ENCODE measurements at regions not wholly inside any gene's neighbourhood (a gene's known extent, or its start where the extent isn't known, plus 50 kb on each side); places are given as distances from the start of the nearest gene placed in this dataset.
"Not testable (repeated sequence)": the region's sequence is repeated elsewhere in the genome, so short reads cannot be mapped to it uniquely, and the experiment has no call there.

DNA sequence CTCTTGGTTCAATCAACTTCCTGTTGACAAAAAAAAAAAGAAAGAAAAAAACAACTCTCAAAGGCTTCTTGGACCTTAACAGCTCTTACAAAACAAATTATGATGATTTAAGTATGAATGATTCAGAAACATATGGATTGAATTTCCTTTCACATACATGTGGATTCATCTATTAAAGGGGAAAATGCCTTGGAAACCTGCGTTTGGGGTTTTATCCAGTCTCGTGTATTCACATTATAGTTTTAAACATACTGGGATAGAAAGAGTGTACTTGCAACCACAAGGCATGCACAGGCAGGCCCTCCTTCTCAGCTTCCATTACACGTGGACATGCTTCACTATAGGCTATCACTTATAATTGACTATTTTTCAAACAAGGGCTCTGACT lies 286.7 kb downstream of the INHBA start:
- DNase-seq = no peak

DNA sequence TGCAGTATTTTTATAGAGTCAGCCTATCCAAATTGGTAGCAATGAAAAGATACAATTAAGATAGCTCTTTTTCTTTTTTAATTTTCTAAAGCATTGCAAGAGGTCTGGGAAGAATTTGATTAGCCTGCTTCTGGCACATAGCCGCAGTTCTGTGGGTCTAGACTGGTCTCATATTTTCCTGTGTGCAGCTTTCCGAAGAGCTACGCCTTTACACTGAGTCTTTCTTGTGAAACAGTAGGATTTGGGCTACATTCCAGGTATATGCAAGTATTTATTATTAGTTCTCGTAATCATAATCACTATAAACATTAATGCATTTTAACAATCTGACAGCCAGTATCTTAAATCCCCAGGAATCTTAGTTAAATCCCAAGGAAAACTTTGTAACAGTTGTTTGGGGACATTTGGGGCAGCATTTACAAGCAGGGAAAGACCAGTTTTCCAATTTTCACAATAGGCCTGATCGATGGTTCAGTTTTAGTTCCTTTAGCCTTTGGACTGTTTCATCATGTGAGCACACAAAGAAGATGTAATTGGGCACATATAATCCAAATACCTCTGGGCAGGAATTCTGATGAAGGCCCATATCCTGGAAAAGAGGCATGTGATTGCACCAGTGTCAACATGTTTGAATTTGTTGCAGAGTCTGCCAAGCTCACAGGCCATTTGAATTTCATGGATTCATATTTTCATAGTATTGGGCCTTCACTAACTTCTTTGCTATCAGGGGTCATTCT lies 287.3 kb downstream of the INHBA start:
- DNase-seq = no peak

DNA sequence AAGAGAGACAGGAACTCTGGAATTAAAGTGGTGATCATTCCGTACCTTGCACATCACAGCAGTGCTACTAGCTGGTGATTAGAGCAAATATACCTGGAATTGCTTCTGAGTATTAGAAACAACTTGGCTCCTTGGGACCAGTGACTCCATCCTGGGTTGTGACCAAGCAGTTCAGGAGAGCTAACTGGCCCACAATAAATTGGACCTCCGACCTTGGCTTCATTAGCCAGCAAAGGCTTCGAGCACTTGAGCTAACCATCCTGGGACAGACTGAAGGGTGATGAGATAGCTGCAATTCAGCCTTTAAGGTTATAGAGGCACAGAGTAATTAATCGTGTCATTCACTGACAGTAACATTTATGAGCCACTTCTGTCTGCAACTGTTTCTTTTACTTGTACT lies 287.8 kb downstream of the INHBA start:
- DNase-seq = no peak

DNA sequence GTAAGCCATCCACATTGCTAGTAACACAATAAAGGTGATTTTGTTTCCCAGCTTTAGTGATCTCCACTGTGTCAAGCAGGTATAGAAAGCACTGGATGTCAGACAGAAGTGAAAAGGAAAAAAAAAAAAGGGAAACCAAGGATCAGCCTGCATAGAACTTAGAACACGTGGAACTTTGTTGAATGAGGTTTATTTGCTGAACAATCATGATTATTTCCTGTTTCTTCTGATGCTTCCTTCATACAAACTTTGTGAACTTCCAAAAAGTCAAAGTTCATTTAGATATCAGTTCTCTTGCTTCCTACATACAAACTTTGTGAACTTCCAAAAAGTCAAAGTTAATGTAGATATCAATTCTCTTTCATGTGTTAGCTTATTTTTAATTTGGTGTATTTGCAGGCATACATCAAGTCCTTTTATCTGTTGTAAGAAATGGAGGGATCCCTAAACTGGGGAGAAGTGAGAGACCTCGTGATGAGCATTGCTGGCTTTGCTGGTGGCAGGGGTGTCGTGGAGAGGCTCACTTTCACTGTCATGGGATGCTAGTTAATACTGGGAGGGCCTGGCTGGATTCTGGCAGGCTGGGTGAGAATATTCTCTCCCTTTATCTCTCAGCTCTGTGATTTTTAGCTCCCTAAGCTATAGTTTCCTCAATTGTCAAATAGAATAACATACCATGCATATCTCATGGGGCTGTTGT lies 298.4 kb downstream of the INHBA start:
- DNase-seq = no peak

DNA sequence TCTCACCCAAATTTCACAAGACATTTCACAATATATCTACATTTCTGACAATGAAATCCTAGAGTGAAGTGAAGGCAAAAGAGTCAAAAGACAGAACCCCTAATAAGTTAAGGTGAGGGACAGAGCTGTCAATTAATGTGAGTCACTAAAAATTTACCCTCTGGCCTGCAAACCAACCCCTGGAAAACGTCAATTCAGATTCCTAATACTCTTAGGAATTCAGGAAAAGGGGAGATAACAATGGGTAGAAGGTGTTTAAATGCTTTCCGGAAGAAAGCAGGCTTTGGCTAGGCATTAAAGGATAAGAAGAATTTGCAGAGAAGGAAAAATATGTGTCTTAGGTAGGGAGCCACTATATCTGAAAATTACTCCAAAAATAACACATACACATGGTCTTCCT lies 299.6 kb downstream of the INHBA start:
- no peak for DNase-seq

DNA sequence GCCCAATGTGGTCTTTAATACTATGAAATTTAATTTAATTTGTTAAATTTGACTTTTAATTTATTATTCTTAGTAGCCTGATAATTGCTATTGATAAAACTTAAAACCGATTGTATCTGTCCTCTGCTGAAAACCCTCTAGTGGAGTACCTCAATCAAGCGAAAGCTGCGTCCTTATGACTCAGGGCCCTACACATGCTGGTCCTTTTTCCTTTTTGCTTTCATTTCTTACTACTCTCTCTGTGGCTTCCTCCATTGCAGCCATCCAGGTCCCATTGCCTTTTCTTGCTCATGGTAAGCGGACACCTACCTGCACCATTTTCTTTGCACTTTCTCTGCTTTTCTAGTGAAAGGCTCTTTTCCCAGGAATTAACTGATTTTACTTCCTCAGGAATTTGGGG lies 301.1 kb downstream of the INHBA start:
- DNase-seq = no peak

DNA sequence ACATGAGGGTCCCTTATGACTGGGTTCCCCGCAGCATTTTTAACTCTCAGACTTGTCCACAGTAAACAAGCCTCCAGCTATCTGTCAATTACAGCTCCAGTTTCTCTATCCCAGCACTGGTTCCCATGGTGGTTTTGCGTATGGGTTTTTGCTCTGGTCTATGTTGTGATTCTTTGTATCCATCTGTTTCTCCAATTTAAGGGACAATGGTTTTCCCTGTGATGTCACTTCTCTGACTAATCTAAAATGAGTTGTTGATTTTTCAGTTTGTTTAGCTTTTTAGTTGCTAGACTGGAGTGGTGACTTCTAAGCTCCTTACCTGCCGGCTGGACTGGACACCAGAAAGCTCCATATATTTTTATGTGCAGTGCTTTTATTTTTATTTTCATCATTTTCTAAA lies 303.7 kb downstream of the INHBA start:
- no peak for DNase-seq

DNA sequence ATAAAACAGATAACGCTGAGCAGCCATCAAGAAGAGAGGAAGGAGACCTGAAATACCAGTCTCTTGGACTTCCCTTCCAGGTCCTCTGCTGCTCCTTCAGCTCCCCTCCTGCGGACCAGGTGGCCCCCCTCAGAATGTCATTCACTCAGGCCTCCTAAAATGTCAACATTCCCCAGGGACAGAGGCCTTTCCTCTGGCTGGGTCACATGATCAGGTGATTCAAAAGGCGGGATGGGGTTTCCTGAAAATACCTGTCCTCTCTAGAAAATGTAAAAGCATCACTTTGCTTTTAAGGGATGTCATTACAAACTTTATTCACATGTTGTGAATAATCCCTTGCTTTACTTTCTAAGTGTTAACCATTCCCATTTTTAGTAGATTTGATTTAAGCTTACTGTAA lies 311.1 kb downstream of the INHBA start:
- DNase-seq = no peak

DNA sequence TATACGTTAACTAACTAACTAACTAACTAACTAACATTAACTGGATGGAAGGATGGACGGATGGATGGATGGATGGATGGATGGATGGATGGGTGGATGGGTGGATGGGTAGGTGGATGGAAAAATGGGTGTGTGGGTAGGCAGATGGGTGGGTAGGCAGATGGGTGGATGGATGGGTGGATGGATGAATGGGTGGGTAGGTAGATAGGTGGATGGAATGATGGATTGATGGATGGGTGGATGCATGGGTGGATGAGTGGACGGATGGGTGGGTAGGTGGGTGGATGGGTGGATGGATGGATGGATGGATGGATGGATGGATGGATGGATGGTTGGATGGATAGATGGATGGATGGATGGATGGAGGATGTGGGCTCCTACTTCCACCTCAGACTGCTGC lies 314.0 kb downstream of the INHBA start:
- not testable (repeated sequence) for DNase-seq

DNA sequence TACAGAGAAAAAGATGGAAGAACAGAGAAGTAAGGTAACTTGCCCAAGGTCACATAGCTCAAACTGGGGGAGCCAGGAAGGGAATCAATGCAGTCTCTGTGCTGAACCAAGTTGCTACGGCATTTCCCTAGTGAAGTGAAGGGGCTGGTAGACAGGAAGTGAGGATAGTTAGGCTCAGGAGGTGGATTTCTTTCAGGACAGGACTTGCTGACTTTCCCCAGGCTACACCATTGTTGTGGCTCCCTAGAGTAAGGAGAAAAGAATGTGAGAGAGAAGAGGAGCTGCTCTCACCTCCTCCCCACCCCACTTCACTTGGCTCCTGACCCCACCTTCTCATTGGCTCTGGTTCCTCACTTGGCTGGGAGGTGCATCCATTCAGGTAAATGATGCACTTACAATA lies 316.9 kb downstream of the INHBA start:
- DNase-seq = no peak

DNA sequence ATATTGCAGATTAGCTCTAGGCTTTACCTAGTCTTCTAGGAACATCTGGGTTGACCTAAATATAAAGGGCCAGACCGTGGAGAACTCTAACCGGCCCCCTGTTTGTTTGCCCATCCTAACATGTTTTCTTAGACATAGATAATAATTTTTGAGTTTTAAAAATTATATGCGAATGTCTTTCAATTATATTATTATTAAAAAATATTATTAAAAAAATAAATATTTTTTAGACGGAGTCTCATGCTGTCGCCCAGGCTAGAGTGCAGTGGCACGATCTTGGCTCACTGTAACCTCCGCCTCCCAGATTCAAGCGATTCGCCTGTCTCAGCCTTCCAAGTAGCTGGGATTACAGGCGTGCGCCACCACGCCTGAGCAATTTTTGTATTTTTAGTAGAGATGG lies 318.5 kb downstream of the INHBA start:
- no peak for DNase-seq

DNA sequence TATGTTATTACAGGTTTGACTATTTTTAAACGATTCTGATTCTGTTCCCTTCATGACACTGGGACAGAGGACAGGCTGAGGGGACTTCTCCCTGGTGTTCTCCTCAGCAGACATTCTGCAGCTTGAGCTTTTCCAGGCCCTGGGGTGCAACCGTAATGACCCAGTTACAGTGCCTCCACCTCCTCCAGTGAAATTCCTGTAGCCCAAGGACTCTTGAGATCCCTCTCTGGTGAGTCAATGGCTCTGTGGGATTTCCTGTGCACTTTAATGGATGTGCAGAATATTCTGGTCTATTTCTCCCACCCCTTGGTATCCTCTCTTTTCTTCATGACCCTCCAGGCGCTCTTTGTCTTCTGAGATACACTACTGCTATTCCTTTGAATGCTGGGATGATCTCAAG lies 319.3 kb downstream of the INHBA start:
- no peak for DNase-seq

DNA sequence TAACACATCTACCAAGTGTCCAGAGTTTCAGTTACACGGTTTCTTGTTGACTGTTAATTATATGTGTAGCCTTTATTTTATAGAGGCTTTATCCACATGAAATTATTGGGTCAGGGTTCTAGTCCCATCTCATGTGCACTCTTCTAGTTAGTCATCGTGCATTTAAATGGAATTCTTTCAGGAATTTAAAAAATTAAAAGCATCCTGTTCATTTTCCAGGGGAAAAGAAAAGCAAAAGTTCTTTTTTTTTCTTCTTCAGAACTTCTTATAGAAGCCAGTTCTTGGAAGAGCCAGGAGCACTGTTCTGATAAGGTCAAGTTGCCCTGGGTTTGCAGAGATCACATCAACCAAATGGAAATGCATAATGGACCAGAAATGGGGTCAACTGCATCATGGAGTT lies 324.7 kb downstream of the INHBA start:
- no peak for DNase-seq

DNA sequence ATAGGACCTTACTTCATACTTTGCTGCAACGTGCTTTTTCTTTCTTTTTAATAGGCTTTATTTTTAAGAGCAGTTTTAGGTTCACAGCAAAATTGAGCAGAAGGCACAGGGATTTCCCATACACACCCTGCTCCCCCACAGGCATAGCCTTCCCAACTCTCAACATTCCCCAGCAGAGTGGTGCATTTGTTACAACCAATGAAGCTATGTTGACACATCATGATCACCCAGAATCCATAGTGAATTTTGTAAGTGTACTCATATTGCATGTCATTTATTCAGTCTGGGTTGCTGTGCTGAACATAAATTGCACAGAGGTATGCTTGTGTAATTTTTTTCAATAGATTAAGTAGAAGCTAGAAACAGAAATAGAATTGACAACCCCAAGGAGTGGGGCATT lies 327.3 kb downstream of the INHBA start:
- no peak for DNase-seq

DNA sequence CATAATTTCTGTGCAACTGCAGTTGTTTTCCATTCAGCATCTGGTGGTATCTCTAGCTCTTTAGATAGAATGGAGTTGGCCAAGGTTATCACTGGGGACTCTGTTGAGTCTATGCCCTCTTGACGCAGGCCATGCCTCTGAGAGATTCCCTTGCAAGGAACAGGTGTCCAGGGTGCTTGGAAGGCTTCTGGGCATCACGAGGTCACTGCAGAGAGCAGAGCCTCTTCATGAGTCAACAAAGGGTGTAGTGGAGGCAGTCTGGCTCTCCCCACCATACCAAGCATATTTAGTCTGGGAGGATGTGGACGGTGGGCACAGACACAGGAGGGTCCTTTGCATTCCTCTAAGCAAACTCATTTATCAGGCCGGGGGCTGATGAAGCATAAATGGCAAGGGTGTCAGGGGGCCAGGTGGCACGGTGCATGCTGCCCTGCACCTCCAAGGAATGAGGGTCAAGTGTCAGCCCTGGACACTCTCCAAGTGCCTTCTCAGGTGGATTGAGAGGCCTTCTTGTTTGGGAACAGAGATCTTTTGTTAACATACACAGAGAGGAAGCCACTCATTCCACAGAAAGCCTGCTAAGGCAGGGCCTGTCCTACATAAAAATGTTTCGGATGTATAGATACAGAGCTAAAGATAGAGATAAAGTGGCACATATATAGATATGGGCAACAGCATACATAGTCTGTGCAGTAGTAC lies 328.6 kb downstream of the INHBA start:
- DNase-seq = no peak

DNA sequence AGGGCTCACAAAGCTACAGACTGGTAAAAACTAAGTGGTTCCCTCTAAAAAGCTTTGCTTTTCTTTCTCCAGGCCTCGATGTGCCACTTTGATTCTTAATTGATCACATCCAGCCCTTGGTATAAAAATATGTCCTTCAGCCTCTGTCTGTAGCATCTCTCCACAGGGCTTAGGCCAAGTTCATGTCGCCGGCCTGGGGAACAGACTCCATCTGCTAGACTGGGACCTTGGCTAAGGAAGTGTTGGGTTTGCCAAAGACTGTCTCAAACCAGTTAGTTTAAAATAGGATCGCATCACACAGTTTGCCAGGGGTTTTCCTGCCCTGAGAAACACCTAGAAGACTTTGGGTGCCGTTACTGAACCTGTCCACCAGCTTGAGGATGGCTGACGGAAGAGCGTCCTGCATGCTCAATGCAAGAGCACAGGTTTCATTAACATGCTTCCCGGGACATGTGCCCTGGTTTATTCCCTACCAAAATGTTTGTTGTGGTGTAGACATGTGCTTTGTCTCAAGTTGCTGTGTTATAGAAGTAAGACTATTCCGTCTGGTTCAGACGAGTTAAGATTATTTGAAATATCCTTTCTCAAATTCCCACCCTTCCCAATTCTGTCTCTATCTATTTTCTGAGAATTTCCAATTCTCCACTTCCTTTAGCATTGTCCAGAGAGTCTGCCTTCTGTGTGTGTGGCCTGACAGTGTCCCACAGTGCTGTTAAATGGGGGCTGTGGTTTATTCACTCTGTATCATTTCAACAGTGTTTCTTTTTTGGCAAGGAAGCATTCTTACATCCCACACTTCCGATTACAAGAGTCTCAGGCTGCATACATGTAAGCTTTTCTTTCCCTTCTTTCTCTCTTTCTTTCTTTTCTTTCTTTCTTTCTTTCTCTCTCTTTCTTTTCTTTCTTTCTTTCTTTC lies 334.7 kb downstream of the INHBA start:
- DNase-seq = no peak

DNA sequence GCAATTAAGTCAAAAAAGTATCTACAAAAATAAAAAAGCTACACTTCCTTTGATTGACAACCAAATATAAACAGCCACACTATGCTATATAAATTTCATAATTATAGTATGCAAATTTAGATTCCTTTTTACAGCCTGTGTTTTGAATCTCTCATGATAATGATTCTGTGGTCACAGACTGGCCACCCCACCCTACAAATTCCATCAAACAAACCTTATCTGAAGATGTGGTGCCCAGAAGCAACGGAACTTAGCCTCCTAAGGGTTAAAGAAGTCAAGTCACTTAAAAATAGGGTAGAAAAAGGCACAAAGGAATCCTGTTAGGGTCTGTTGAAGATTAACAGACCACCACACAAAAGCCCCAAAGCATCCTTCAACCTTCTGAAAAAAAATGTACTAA lies 351.8 kb downstream of the INHBA start:
- no peak for DNase-seq

DNA sequence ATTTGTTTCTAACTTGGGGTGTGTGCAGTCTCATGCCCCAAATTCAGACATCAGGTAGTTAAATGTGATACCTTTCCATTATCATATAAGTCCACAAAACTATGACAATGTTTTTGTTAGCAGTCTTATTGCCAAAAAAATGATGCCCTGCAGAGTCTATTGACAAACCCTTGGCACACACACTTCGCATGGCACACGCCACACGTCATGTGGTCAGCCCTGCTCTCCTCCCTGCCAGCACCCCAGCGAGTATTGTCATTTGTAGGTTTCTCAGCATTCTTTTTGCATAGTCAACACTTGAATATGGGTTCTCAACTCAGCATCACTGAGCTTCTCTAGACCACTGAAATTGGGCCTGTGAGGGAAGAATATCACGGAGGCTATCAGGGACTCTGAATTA lies 356.0 kb downstream of the INHBA start:
- no peak for DNase-seq

DNA sequence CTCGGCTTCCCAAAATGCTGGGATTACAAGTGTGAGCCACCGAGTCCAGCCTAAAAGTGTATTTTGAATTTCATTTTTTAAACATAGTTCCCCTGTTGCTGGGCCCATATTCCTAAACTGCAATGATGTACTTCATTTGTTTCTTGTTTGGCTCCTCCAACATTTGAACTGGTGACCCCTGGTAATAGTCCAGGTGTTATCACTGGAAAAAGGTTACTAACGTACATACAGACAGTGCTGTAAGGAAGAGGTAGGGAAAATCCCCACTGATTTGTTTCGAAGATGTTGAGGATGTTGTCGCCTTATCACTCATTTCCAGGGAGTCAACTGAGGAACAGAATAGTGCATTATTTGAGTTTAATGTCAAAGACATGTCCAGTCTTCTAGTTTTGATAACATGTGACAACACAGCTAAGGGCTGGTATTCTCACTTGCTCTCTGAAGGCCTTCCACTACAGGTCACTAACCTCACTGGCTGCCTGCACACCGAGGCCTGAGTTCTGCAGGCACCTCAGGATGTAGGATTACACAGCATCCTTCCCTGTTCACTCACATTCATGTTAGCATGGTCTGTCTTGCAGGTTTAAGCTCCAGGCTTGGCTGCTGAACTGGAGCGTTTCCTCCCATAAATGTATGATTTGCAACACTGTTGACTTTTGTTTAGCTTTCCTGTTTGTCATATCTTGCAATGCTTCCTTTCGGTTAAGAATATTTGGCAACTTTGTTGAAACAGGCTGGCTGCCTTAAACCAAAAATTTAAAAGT lies 362.8 kb downstream of the INHBA start:
- DNase-seq = no peak

DNA sequence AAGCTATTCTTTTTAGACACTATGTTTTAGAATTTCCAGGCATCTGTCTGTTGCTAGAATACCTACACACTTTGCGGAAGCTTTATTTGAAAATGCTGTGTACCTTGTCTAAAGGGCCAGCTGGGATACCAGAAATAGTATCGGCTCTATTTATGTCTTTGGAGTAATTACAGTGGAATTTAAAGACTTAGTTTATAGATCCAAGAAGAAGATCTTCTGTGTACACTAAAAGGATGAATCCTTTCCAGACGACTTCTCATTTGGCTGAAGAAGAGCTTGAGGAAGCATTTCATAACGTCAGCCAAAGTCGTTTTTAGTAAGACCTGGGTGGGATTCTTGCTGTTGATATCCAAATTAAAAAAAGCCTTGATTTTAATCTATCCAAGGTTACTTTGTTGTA lies 365.9 kb downstream of the INHBA start:
- DNase-seq = no peak

DNA sequence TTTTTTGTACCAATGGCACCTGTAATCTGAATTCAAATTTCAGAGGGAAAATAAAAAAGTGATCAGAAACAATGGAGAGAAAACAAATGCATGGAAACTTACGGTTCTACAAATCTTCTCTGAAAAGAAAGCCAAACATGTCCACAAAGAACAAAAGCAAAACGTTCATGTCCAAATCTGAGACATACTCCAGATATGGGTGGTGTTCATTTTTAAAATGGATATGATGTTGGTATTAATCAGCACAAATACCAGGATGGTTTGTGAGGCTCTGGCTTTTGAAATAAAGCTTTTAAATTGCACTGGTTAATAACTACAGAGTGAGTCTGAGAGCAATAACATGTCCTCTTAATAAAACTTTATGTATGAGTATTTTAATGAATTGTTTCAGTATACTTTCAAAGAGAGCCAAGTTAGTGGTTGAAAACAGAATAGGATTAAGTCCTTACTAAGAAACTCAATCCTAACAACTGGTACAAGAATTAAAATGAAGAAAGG lies 366.4 kb downstream of the INHBA start:
- no peak for DNase-seq

Measured in COR-L47 (cell line).